Neural cell (in vitro differentiated cells): ENCODE measurements at regions not wholly inside any gene's neighbourhood (a gene's known extent, or its start where the extent isn't known, plus 50 kb on each side); places are given as distances from the start of the nearest gene placed in this dataset.

Source experiments
- H2AFZ ChIP-seq: fragments of 200-600, 300-800 bp; sonication (generic), shearing (Covaris generic); 2 replicates; pipeline ENCODE4 v1.6.0; 2014; ENCODE audit warnings: low read depth, mild to moderate bottlenecking, antibody characterized with exemption, low read length, moderate library complexity
- H3F3A ChIP-seq: fragments of 200-600 bp; shearing (Covaris generic); 2 replicates; pipeline ENCODE4 v1.6.1; 2016; ENCODE audit warnings: mild to moderate bottlenecking, moderate library complexity, mixed read lengths, antibody characterized with exemption, low read length; ENCODE audit not compliant: insufficient read depth, poor library complexity, severe bottlenecking
- H3K27ac ChIP-seq: fragments of 200-600, 300-800 bp; sonication (generic), shearing (Covaris generic); 2 replicates; pipeline ENCODE4 v1.5.1; 2014; ENCODE audit warnings: mild to moderate bottlenecking, low read length, moderate library complexity
- H3K27me3 ChIP-seq: fragments of 300-800, 200-600 bp; sonication (generic), shearing (Covaris generic); 2 replicates; pipeline ENCODE4 v1.6.0; 2014; ENCODE audit warnings: mild to moderate bottlenecking, low read depth, low read length, moderate library complexity; ENCODE audit not compliant: insufficient read depth
- H3K36me3 ChIP-seq: fragments of 300-800, 200-600 bp; sonication (generic), shearing (Covaris generic); 2 replicates; pipeline ENCODE4 v1.5.1; 2014; ENCODE audit warnings: mild to moderate bottlenecking, antibody characterized with exemption, low read length, moderate library complexity; ENCODE audit not compliant: insufficient read depth
- H3K4me2 ChIP-seq: fragments of 300-800, 200-600 bp; sonication (generic), shearing (Covaris generic); 2 replicates; pipeline ENCODE4 v1.6.0; 2014; ENCODE audit warnings: mild to moderate bottlenecking, low read length
- H3K4me3 ChIP-seq: fragments of 300-800, 200-600 bp; sonication (generic), shearing (Covaris generic); 2 replicates; pipeline ENCODE4 v1.5.1; 2014; ENCODE audit warnings: mild to moderate bottlenecking, low read length, moderate library complexity
- H3K79me2 ChIP-seq: fragments of 200-600 bp; shearing (Covaris generic); replicated peaks from 2 replicates; pipeline ENCODE4 v1.6.0; 2014; ENCODE audit warnings: mild to moderate bottlenecking, low read length, moderate library complexity; ENCODE audit not compliant: insufficient read depth
- H3K9ac ChIP-seq: fragments of 300-800, 200-600 bp; sonication (generic), shearing (Covaris generic); 2 replicates; pipeline ENCODE4 v1.6.1; 2016; ENCODE audit warnings: mild to moderate bottlenecking, low read length, mixed read lengths
- H3K9me2 ChIP-seq: fragments of 200-600 bp; shearing (Covaris generic); 2 replicates; pipeline ENCODE4 v1.6.1; 2016; ENCODE audit warnings: mild to moderate bottlenecking, low read length, mixed read lengths; ENCODE audit not compliant: insufficient read depth
- H3K9me3 ChIP-seq: fragments of 200-600, 300-800 bp; sonication (generic), shearing (Covaris generic); 2 replicates; pipeline ENCODE4 v1.6.1; 2016; ENCODE audit warnings: mild to moderate bottlenecking, mixed run types, low read length, moderate library complexity, mixed read lengths
- H4K20me1 ChIP-seq: fragments of 200-600 bp; shearing (Covaris generic); 2 replicates; pipeline ENCODE4 v1.6.1; 2016; ENCODE audit warnings: mild to moderate bottlenecking, mixed run types; ENCODE audit not compliant: insufficient read depth
- CTCF ChIP-seq: fragments of 450-650 bp; IDR thresholded peaks from 2 replicates; pipeline ENCODE4 v1.5.1; 2014; ENCODE audit warnings: antibody characterized with exemption, mild to moderate bottlenecking, moderate library complexity; ENCODE audit not compliant: poor library complexity, severe bottlenecking
- EP300 ChIP-seq: fragments of 450-650 bp; conservative IDR thresholded peaks from 2 replicates; pipeline ENCODE4 v1.6.1; 2014; ENCODE audit warnings: antibody characterized with exemption, mild to moderate bottlenecking, moderate library complexity; ENCODE audit not compliant: poor library complexity, severe bottlenecking
- EZH2 ChIP-seq: fragments of 200-600, 300-800 bp; shearing (Covaris generic), sonication (generic); IDR thresholded peaks from 2 replicates; pipeline ENCODE4 v1.6.1; 2014; ENCODE audit warnings: antibody characterized with exemption, low read length, borderline replicate concordance, mild to moderate bottlenecking; ENCODE audit not compliant: insufficient read depth, poor library complexity, severe bottlenecking
- MXI1 ChIP-seq: fragments of 450-650 bp; conservative IDR thresholded peaks from 2 replicates; pipeline ENCODE4 v1.6.1; 2014; ENCODE audit warnings: antibody characterized with exemption, mild to moderate bottlenecking; ENCODE audit not compliant: poor library complexity, severe bottlenecking
- POLR2AphosphoS5 ChIP-seq: IDR thresholded peaks from 2 replicates; pipeline ENCODE4 v1.6.1; 2012
- RAD21 ChIP-seq: fragments of 450-650 bp; conservative IDR thresholded peaks from 2 replicates; pipeline ENCODE4 v1.6.1; 2014; ENCODE audit warnings: antibody characterized with exemption, mild to moderate bottlenecking, moderate library complexity
- REST ChIP-seq: IDR thresholded peaks from 2 replicates; pipeline ENCODE4 v1.6.1; 2012; ENCODE audit warnings: borderline replicate concordance
- SMC3 ChIP-seq: fragments of 450-650 bp; conservative IDR thresholded peaks from 2 replicates; pipeline ENCODE4 v1.6.1; 2014; ENCODE audit warnings: antibody characterized with exemption, mild to moderate bottlenecking, moderate library complexity; ENCODE audit not compliant: poor library complexity
- TAF1 ChIP-seq: IDR thresholded peaks from 2 replicates; pipeline ENCODE4 v1.6.1; 2012; ENCODE audit warnings: low read depth

- no peak overlapping the region for H2AFZ ChIP-seq
Observed at GRCh38 chr10:91077549-91078071, 142.9 kb upstream of the PCGF5 start.

GRCh38 chr10:91080776-91081175, 139.7 kb upstream of the PCGF5 start:
- Histone ChIP-seq H3K36me3 (no peaks in the 10 kb centered on the region), H3K4me2 (no peak overlapping the region), H3K9ac (no peak overlapping the region), H3K9me2 (no peaks in the 10 kb centered on the region), H4K20me1 (no peaks in the 10 kb centered on the region), H3K27ac (no peak overlapping the region), H3F3A (no peaks in the 10 kb centered on the region), H3K9me3 (no peaks in the 10 kb centered on the region), H2AFZ (no peak overlapping the region), H3K79me2 (no peaks in the 10 kb centered on the region), H3K27me3 (no peaks in the 10 kb centered on the region), H3K4me3 (no peak overlapping the region)
- TF ChIP-seq RAD21 (no peak), SMC3 (no peak), MXI1 (no peak), REST (no peak), CTCF (no peak), TAF1 (no peak), EZH2 (no peak), POLR2AphosphoS5 (no peak), EP300 (no peak)

More at GRCh38 chr10:91077549-91078071, 142.9 kb upstream of the PCGF5 start:
- Histone ChIP-seq H3F3A (no peaks in the 10 kb centered on the region), H3K9me3 (no peaks in the 10 kb centered on the region), H3K4me2 (no peak overlapping the region), H3K79me2 (no peaks in the 10 kb centered on the region), H3K36me3 (no peaks in the 10 kb centered on the region), H3K4me3 (no peak overlapping the region), H4K20me1 (no peaks in the 10 kb centered on the region), H3K27ac (no peak overlapping the region), H3K27me3 (no peaks in the 10 kb centered on the region), H3K9ac (no peak overlapping the region), H3K9me2 (no peaks in the 10 kb centered on the region)
- TF ChIP-seq CTCF = no peak
- TF ChIP-seq SMC3 = no peak
- no peak for TF ChIP-seq MXI1
- no peak for TF ChIP-seq TAF1
- no peak for TF ChIP-seq RAD21
- no peak for TF ChIP-seq EP300
- TF ChIP-seq POLR2AphosphoS5 = no peak
- no peak for TF ChIP-seq EZH2
